Endothelial cell of hepatic sinusoid (primary cell): ENCODE measurements at regions not wholly inside any gene's neighbourhood (a gene's known extent, or its start where the extent isn't known, plus 50 kb on each side); places are given as distances from the start of the nearest gene placed in this dataset.
"Not testable (repeated sequence)": the region's sequence is repeated elsewhere in the genome, so short reads cannot be mapped to it uniquely, and the experiment has no call there.

Source experiments
- in situ Hi-C: cut with HindIII; loops from 2 replicates; pipeline ENCODE4 v1.10.0; 2017; ENCODE audit warnings: low sequenced_read_pairs

GRCh38 chr14:51341338-51341737, 101.3 kb downstream of the TMX1 start:
- in situ Hi-C loops = no loop called here

DNA sequence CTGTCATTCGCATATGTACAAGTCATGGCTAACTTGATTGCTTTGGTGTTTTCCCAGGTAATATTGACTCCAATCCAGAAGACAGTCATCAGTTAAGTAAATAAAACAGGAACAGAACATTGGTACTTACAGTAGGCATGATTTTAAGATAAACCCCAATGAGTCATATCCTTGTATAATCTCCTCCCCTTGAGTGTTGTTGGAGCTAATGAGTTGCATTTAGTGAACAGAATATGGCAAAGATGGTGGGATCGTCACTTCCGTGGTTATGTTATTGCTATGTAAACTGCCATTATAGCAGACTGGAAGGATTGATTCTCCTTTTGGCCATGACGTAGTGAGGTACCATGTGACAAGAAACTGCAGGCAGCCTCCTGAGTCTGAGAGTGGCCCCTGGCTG, 102.2 kb downstream of the TMX1 start:
- in situ Hi-C loops = no loop called here

DNA sequence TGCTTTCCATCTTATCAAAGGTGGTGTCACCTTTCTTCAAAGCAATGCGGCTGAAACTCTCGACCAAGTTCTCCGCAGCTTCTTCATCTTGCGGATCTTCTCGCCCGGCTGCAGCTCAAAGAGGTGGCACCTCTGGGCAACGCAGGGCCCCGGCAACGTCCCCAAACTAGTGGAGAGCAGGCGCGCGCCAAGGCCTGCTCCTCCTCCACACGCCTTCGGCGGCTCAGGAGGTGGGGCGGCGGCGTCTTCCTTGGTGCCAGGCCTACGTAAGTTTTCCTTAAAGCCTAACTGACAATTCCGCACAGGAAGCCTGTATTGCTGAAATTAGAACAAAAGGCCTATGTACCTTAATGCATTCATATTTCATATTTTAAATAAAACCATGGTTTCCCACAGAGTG, 112.0 kb downstream of the TMX1 start:
- in situ Hi-C loops = no loop called here

DNA sequence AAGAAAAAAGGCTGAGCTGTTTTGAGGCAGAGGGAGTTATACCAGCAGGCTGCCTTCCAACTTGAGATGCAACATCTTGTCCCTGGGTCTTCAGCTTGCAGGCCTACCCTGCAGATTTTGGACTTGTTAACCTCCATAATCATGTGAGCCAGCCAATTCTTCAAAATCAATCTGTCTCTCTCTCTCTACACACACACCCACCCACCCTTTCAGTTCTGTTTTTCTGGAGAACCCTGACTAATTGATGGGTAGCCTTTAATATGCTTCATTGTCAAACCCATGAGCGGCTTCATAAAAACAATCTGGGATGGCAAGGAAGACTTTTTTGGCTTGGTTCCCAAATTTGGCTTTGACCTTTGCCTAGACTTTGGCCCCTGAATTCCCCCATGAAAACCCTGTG, 113.9 kb downstream of the TMX1 start:
- in situ Hi-C loops = no loop called here

DNA sequence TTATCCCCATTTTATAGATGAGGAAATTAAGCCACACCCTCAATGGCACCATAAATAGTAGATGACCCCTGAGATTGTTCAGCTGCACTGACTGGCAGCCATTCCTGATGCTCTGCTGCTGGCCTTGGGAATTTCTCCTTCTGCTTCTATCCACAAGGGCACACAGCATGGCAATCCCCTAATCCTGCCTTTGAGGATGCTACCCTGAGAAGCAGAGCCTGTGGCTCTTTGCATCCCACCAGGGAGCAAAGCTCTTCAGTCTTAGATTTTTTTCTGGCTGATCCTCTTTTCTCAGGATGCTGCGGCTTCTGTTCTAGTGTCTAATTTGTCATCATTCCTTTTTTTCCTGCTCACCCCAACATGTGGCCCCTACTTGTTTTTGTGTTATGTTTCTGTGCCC, 114.8 kb downstream of the TMX1 start:
- in situ Hi-C loops = no loop called here

GRCh38 chr14:51356381-51356780, 116.3 kb downstream of the TMX1 start:
- in situ Hi-C loops = no loop called here

- in situ Hi-C loops = no loop called here
Measured at GRCh38 chr14:51357250-51357649, 117.2 kb downstream of the TMX1 start.

- in situ Hi-C loops = loop anchor here (5.0 kb wide), 1 partner anchor 53 kb away; no protein-coding TSS in a partner anchor
Measured at GRCh38 chr14:51360592-51360991, 120.5 kb downstream of the TMX1 start.

DNA sequence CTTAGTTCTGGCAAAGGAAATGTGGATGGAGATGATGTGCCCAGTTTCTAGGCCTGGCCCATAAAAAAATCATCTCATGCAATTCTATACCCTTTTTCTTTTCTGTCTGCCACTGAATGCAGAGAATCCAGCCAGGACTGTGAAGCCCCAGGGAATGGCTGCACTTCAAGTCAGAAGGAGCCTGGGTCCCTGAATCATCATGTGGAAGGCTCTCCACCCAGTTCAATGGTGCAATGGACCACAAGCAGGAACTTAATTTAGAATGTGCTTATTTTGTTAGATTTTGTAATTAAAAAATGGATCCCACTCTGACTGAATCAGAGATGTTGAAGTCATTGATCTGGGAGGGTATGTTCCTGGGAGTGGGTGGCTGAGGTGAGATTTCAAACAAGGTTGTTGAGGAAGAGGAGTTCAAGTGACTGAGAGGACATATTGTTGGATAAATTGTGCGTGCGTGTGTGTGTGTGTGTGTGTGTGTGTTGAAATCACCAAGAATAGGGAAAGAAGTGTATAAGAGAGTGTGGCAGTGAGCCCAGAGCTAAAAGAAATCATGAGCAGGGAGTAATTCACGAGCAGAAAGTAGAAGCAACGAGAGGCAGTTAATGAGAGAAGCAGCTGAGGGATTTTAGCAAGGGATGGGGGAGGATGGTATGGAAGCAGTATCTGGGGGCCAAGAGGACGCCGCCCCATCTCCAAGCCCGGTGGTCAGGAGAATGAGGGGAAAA, 125.4 kb downstream of the TMX1 start:
- in situ Hi-C loops = no loop called here

DNA sequence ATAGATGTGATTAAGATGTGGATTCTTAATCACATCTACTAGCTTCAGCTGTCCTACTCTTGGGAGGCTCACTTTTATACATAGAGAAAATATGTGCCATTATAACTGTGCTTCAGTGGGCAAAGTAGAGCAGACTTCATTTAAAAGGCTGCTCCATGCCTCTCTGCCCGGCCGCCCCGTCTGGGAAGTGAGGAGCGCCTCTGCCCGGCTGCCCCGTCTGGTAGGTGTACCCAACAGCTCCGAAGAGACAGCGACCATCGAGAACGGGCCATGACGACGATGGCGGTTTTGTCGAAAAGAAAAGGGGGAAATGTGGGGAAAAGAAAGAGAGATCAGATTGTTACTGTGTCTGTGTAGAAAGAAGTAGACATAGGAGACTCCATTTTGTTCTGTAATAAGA, 126.4 kb downstream of the TMX1 start:
- in situ Hi-C loops = not testable (repeated sequence)

- in situ Hi-C loops = not testable (repeated sequence)
Measured at GRCh38 chr14:51366866-51367599, 127.0 kb downstream of the TMX1 start.

DNA sequence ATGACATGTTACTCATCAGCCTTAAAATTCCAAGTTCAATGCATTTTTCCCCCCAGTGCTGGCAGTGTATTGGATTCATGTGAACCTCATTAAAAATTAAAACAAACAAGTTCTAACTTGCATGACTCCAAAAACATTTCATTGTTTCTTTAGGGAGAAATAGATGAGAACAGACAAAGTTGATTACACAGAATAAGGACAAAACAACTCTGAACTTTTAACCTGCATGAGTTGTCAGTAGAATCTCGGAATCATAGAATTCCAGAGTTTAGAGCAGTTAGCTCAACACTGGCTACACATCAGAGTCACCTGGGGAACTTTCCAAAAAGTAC, 127.5 kb downstream of the TMX1 start:
- in situ Hi-C loops = no loop called here

DNA sequence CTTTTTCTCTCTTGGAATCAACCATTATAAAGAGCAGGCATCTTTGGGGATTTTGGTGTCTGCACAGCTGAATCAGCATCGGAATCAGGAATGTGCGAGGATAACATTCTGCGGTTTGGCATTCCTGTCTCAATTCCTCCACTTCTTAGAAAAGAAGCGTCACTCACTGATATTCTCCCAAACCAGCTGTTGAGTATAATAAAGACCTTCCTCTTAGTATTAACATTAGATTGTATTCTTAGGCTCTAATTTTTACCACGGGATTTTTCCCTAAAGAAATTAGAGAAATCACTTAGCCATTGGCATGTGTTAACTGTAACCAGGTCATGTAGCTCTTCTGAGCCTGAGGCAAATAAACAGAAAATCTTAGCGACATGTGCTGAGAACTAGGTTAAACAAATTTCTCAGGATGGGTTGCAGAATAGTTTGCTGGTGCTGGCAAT, 128.7 kb downstream of the TMX1 start:
- in situ Hi-C loops = no loop called here

DNA sequence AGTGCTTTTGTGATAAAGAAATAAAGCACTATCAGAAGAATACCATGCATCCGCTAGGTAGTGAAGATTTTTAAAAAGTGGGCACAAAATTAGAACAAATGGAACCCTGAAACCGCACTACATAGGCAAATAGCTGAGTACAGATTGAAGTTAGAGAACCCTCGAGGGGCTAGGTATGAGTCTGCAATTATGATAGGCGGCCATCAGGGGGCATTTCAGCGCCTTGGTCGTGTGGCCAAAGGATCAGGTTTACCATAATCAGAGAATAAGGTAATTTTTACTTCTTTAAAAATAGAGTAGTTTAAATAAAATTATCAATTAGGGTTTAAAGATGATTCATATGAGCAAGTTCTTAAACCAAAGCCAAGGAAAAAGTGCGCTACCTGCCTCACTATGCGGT, 129.8 kb downstream of the TMX1 start:
- in situ Hi-C loops = loop anchor here (5.0 kb wide), 1 partner anchor 52 kb away; no protein-coding TSS in a partner anchor

DNA sequence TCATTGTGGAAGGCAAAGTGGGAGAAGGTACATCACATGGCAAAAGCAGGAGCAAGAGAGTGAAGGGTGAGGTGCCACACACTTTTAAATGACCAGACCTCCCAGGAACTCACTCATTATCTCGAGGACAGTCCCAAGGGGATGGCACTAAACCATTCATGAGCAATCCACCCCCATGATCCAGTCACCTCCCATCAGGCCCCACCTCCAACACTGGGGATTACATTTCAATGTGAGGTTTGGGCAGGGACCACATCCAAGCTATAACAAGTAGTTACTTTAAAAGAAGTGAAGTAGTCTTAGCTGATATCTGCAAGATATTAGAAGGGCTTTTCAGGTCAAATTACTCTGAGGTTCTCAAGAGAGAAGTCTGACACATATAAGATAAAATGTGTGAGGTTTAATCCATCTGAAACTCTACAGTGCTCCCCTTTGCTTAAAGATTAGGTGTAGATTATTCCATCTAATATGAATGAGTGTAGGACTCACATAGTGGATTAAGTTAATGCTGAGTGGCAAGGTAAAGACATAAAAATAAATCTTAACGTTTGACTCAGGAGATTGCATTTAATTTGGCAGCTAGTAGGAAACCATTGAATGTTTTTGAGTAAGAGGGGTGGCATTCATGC, 130.8 kb downstream of the TMX1 start:
- in situ Hi-C loops = loop anchor here (5.0 kb wide), 1 partner anchor 51 kb away; no protein-coding TSS in a partner anchor

DNA sequence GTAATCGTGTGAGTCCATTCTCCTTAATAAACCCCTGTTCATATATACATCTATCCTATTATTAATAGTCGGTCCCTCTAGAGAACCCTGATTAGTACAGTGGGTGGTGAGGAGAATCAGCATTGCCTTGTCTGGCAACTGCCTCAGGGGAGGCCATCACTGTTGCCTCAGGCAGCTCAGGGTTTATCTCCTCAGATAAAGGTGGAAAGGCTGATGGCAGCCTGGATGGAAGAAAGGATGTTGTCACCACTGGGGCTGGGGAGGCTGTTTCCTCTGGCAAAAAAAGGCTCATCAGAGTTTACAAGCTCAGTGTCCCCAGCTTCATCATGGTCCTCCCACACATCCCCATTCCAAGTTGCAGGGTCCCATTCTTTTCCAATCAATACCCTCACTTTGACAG, 137.1 kb downstream of the TMX1 start:
- in situ Hi-C loops = not testable (repeated sequence)

GRCh38 chr14:51382506-51382905, 142.5 kb downstream of the TMX1 start:
- in situ Hi-C loops = no loop called here

DNA sequence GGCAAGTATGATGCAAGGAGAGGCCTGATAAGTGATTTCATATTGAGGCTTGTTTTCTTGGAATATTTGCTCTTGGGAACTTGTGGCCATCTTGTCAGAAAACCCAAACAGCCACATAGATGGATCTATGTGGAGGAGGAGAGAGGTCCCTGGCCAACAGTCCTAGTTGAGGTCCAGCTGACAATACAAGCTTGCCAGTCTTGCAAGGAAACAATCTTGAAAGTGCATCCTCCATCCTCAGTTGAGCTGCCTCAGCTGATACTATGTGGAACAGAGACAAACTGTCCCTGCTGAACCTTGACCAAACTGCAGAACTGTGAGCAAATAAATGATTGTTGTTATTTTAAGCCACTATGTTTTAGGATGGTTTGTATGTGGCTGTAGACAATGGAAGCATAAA, 146.4 kb downstream of the TMX1 start:
- in situ Hi-C loops = no loop called here

- in situ Hi-C loops = no loop called here
Measured at GRCh38 chr14:51386983-51387735, 147.1 kb downstream of the TMX1 start.

- in situ Hi-C loops = no loop called here
Measured at GRCh38 chr14:51392416-51392815, 152.4 kb downstream of the TMX1 start.

DNA sequence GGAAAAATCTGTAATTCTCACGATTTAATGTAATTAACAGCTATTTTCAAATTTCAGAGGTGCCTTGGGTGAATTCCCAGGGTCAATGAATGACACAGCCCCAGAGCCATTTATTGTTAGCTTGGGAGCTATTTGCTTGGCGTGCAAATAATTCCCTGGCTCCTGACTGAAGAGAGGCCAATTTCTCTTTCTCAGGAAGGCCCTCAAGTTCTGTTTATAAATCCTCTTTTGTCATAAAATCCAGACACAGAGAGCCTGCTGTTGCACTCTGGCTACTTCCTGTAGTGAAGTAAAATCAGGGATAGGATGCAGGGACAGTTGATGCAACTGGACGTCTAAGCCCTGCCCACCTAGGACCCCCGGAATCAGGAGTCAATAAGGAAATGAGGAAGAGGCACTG, 154.3 kb downstream of the TMX1 start:
- in situ Hi-C loops = no loop called here
